Neutrophil (primary cell): ENCODE measurements at regions not wholly inside any gene's neighbourhood (a gene's known extent, or its start where the extent isn't known, plus 50 kb on each side); places are given as distances from the start of the nearest gene placed in this dataset.
"Not testable (repeated sequence)": the region's sequence is repeated elsewhere in the genome, so short reads cannot be mapped to it uniquely, and the experiment has no call there.

ENCODE experiments used
- H3K27ac ChIP-seq: fragments of 200-600 bp; sonication (generic); 2 replicates; pipeline ENCODE4 v1.5.1; 2016; ENCODE audit warnings: mild to moderate bottlenecking, moderate library complexity
- H3K27me3 ChIP-seq: fragments of 200-600 bp; sonication (generic); 2 replicates; pipeline ENCODE4 v1.6.0; 2016; ENCODE audit warnings: mild to moderate bottlenecking
- H3K36me3 ChIP-seq: fragments of 200-600 bp; sonication (generic); 2 replicates; pipeline ENCODE4 v1.5.1; 2017
- H3K4me1 ChIP-seq, 2 experiments: fragments of 200-600 bp in 1 of 2; sonication (generic) in 1 of 2; 1 replicate in 1 of 2; 2 replicates in 1 of 2; pipeline versions ENCODE4 v1.5.1 to v1.6.1; 2013 to 2016; ENCODE audit warnings: low read depth in 1 of 2, low read length in 1 of 2, mild to moderate bottlenecking in 1 of 2, moderate library complexity in 1 of 2; ENCODE audit not compliant: control insufficient read depth in 1 of 2, insufficient read depth in 1 of 2
- H3K4me3 ChIP-seq, 2 experiments: fragments of 200-600 bp in 1 of 2; sonication (generic) in 1 of 2; 1 replicate in 1 of 2; 2 replicates in 1 of 2; pipeline ENCODE4 v1.5.1; 2013 to 2016; ENCODE audit warnings: low read depth in 1 of 2, low read length in 1 of 2, mild to moderate bottlenecking in 1 of 2, moderate library complexity in 1 of 2
- H3K9me3 ChIP-seq: fragments of 200-600 bp; sonication (generic); 2 replicates; pipeline ENCODE4 v1.5.1; 2016

GRCh38 chr9:42821468-42821867 lies 638.0 kb downstream of the SPATA31A6 start:
- H3K9me3 ChIP-seq, H3K27ac ChIP-seq, H3K4me1 ChIP-seq, H3K4me3 ChIP-seq, H3K36me3 ChIP-seq, H3K27me3 ChIP-seq: not testable (repeated sequence)

DNA sequence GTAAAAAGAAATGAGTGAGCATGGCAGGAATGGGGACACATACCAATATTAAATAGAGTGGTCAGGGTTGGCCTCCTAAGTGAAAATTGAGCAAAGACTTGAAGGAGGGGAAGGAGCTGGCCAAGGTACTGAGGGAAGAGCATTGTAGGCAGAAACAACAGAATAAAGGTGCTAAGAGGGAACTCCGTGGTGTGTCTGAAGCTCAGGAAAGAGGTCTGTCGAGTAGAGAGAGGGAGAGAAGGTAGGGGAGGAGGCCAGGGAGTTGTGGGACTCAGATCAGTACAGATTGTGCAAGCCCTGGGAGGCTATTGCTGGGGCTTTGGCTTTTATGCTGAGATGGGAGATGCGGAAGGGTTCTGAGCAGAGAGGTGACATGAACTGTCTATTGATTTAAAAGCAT lies 664.7 kb downstream of the SPATA31A6 start:
- not testable (repeated sequence) for H3K9me3 ChIP-seq, H3K4me1 ChIP-seq, H3K36me3 ChIP-seq, H3K27ac ChIP-seq, H3K4me3 ChIP-seq
- H3K27me3 ChIP-seq: peaks cover 24% of the 10 kb centered on the region

DNA sequence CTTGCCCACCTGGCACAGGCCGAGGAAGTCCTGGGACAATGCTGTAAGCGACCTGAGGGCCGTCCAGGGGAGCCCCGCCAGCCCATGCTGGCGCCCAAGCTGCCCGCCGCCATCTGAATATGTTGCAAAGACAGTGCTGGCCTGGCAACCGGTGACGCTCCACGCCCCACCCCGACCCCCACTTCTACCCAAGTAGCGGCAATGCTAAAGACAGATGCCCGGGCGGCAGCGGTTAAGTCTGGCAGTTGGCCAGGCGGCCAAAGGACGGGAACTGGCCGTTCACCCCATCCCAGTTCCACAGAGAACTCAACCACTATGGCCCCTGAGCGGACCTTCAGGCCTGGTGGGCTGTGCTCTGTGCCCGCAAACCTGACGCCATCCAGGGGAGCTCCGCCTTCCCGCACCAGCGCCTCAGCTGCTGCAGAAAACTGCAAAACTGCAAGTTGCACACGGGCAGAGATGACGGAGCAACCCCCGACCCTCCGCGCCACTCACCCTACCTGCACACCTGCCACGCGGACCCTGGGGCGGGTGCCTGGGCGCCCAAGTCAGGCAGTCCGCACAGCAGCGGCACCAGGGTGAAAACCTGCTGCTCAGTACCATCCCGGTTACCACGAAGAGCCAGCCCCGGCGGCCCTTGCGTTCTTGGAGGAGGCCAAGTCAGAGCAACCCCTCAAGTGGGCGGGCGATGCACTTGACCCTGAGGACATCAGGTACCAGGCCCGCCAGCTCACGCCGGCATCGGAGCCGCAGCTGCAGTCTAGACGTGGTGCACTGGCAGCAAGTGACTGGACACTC lies 667.6 kb downstream of the SPATA31A6 start:
- H3K27me3 ChIP-seq: peaks cover 24% of the 10 kb centered on the region
- H3K36me3 ChIP-seq, H3K4me3 ChIP-seq, H3K4me1 ChIP-seq, H3K27ac ChIP-seq, H3K9me3 ChIP-seq: not testable (repeated sequence)

- Histone ChIP-seq H3K4me3 (peak overlapping the region in 1 of 2 experiments; percentile 50), H3K27me3 (peaks cover 24% of the 10 kb centered on the region)
- not testable (repeated sequence) for H3K27ac ChIP-seq, H3K4me1 ChIP-seq, H3K36me3 ChIP-seq, H3K9me3 ChIP-seq
Observed at GRCh38 chr9:42851701-42852100, 668.2 kb downstream of the SPATA31A6 start.

GRCh38 chr9:42852133-42852930 lies 668.9 kb downstream of the SPATA31A6 start:
- H3K4me1 ChIP-seq, H3K9me3 ChIP-seq, H3K36me3 ChIP-seq, H3K27ac ChIP-seq: not testable (repeated sequence)
- Histone ChIP-seq H3K27me3 (peaks cover 24% of the 10 kb centered on the region), H3K4me3 (peak overlapping the region in 1 of 2 experiments; percentile 50)

DNA sequence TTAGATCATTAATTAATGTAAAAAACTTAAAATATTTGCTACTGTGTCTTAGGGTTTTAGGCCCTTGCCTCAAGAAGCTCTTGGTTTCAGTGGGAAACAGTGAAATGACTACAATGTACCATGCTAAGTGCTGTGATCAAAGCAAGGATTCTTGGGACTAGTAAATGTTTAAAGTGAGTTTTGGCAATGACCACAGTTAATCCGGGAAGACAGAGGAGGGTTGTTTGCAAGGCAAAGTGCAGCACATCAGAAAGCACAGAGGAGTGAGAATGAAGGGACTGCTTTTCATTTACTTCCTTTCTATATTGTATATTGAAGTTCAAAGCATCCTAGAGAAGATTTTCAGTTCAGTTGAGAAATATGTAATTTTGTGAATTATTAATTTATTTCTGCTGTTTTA lies 676.7 kb downstream of the SPATA31A6 start:
- not testable (repeated sequence) for H3K27me3 ChIP-seq, H3K4me1 ChIP-seq, H3K36me3 ChIP-seq, H3K9me3 ChIP-seq, H3K27ac ChIP-seq, H3K4me3 ChIP-seq

DNA sequence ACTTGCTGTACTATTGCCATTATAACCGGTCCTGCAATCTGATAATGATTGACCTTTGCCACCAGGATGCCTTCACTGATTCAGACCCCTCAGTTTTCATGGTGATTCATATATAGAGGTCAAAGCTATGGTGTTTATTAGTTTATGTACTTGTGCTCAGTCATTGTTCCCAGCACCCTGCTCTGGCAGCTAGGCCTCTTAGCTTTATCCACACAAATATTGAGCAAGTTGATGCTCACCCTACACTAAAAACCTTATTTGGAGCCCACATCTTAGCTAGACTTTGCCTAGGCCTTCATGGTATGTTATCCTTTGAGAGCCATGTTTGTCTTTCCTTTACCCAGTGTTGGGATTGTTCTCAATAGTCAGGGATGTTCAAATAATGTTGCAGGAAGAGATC lies 679.0 kb downstream of the SPATA31A6 start:
- H3K4me1 ChIP-seq, H3K27me3 ChIP-seq, H3K27ac ChIP-seq, H3K4me3 ChIP-seq, H3K36me3 ChIP-seq, H3K9me3 ChIP-seq: not testable (repeated sequence)
